ENCODE measurements at regions not wholly inside any gene's neighbourhood (a gene's known extent, or its start where the extent isn't known, plus 50 kb on each side); places are given as distances from the start of the nearest gene placed in this dataset.

DNA sequence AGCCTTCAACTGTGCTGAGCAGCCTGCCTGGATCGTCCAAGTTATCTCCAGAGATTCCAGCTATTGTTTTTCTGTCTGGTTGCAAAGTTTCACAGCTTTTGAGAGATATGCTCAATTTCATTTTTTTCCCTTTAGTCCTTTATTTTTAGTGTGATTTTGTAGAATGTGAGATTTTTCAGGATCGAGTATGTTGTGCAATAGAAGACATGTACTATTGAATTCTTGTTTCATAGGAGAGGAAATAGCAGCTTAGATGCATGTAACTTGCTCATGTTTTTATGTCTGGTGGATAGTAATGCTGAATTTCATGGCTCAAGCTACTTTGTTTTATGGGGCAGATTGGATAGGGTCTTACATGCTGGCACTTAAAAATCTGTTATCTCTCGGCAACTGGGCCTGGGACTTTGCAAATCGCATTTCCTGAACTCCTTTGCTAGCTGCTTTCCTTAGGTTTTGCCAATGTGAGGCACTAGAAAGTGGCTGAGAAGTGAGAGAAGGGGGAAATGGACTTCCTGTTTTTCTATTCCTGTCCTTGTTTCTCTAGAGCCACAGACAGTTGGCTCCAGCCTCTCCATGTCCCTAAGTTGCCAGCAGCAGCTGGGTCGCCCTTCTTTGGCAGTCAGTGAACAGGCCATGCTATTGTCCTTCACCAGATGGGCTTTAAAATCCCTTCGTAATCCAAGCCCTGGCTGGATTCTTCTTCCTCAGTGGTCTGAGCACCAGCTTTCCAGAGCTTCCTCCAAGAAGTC, 101.4 kb upstream of the PDE4B start:
- Mint-ChIP-seq H3K9me3 (no peaks in the 10 kb centered on the region), H3K36me3 (ENCODE audit: low read depth) (no peaks in the 10 kb centered on the region), H3K4me3 (no peak overlapping the region)

DNA sequence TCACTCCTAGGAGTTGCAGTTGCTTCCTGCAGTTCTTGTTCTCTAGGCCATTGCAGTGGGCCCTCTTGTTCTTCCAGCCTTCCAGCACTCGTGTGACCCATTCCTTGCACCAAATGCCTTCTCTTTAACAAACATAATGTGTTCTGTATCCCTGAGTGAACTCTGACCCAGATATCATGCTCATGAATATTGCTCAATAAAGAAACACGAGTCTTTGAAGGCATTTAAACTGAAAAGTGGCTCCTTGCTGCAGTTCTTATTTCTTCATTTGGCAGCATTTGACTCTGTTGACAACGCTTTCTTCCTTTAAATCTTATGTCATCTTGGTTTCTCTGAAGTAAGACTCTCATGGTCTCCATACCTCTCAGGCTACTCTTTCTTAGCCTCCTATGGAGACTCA, 100.7 kb upstream of the PDE4B start:
- DNase-seq (ENCODE audit: low spot score), result no peak
- no peaks in the 10 kb centered on the region for H3K9me3 Mint-ChIP-seq
- H3K4me3 Mint-ChIP-seq, result no peak overlapping the region
- peaks cover 14% of the 10 kb centered on the region for H3K4me1 Mint-ChIP-seq (ENCODE audit: low read depth)
- no peak overlapping the region for H3K27ac Mint-ChIP-seq
- peaks cover 9% of the 10 kb centered on the region for H3K27me3 Mint-ChIP-seq (ENCODE audit: low read depth)
- no peaks in the 10 kb centered on the region for H3K36me3 Mint-ChIP-seq (ENCODE audit: low read depth)

More for the DNA sequence above, 101.4 kb upstream of the PDE4B start:
- Mint-ChIP-seq H3K4me1 (ENCODE audit: low read depth) (peaks cover 16% of the 10 kb centered on the region), H3K27me3 (ENCODE audit: low read depth) (peaks cover 12% of the 10 kb centered on the region), H3K27ac (no peak overlapping the region)
- no peak for DNase-seq (ENCODE audit: low spot score)

DNA sequence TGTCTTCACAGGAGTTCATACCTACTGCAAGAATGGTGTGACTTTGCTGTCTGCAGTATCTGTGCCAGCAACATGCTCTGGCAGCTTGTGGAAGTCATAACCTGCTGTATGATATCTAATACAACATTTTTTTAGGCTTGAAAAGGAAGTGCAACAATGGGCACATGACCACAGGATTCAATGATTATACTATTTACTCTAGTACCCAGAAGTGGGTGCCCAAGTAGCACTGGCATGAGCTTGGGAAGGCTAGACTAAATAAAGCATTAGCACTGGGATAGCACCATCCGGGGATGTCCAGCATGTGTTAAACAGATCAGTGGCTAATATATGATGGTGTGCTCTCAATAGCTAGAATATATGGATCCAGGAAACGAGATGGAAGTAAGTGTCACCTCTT, 98.6 kb upstream of the PDE4B start:
- no peaks in the 10 kb centered on the region for H3K4me1 Mint-ChIP-seq (ENCODE audit: low read depth)
- no peak for DNase-seq (ENCODE audit: low spot score)
- H3K36me3 Mint-ChIP-seq (ENCODE audit: low read depth), result no peaks in the 10 kb centered on the region
- no peaks in the 10 kb centered on the region for H3K9me3 Mint-ChIP-seq
- no peak overlapping the region for H3K4me3 Mint-ChIP-seq
- no peak overlapping the region for H3K27ac Mint-ChIP-seq
- H3K27me3 Mint-ChIP-seq (ENCODE audit: low read depth), result peaks cover 9% of the 10 kb centered on the region

DNA sequence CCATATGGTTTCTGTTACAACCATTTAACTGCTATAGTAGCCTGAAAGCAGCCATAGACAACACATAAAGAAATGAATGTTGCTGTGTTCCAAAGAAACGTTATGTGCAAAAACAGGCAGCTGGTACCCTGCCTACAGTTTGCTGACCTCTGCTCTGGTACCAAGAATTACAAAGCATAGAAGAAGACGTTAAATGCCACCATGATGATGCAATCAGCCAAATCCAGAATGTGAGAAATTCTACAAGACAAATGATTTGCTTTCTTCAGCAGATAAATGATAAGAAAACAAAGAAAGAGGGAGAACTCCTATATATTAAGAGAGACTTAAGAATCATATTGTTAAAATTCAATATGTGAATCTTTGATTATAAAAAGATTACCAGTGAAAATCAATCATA, 97.8 kb upstream of the PDE4B start:
- Mint-ChIP-seq H3K27me3 (ENCODE audit: low read depth) (peaks cover 6% of the 10 kb centered on the region), H3K4me1 (ENCODE audit: low read depth) (no peaks in the 10 kb centered on the region), H3K4me3 (no peak overlapping the region), H3K27ac (no peak overlapping the region), H3K36me3 (ENCODE audit: low read depth) (no peaks in the 10 kb centered on the region), H3K9me3 (no peaks in the 10 kb centered on the region)
- DNase-seq (ENCODE audit: low spot score), result no peak

DNA sequence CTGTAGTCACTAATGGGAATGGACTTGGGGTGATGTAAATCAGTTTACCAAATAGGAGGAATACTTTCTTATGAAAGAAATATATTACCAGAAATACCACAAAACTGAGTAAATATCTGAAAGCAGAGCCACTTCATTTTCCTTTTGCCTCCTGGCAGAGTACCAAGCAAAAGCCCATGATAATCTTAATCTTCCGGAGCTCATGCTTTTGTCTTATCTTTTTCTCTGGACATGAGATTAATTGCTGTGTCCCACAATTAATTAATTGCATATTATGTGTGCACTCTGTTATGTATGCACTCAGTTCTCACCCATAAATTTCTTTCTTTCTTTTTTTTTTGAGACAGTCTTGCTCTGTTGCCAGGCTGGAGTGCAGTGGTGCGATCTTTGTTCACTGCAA, 94.1 kb upstream of the PDE4B start:
- Mint-ChIP-seq H3K9me3 (no peaks in the 10 kb centered on the region), H3K27me3 (ENCODE audit: low read depth) (peaks cover 15% of the 10 kb centered on the region), H3K36me3 (ENCODE audit: low read depth) (no peaks in the 10 kb centered on the region), H3K4me3 (no peak overlapping the region), H3K4me1 (ENCODE audit: low read depth) (no peaks in the 10 kb centered on the region), H3K27ac (no peak overlapping the region)
- no peak for DNase-seq (ENCODE audit: low spot score)

DNA sequence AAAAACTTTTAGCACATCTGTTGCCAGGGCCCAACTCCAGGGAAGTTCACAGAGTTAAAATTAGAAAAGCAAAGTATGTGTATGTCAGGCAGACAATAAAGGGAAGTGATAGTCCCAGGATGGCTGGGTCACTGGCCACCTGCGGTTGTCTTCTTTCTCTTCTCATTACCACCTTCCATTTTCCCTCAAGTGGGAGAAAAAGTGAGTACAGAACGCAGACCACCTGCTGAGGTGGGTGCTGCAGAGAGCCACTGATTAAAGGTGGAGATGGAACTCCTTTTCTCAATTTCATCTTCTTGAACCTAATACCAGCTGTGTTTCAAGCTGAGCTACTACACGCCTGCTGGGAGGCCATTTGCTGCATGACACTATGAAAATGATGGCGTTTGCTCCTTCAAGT, 88.8 kb upstream of the PDE4B start:
- no peak for DNase-seq (ENCODE audit: low spot score)
- no peak overlapping the region for H3K4me3 Mint-ChIP-seq
- H3K27ac Mint-ChIP-seq, result no peak overlapping the region
- H3K4me1 Mint-ChIP-seq (ENCODE audit: low read depth), result no peaks in the 10 kb centered on the region
- H3K36me3 Mint-ChIP-seq (ENCODE audit: low read depth), result no peaks in the 10 kb centered on the region
- H3K27me3 Mint-ChIP-seq (ENCODE audit: low read depth), result peaks cover 21% of the 10 kb centered on the region
- H3K9me3 Mint-ChIP-seq, result no peaks in the 10 kb centered on the region

DNA sequence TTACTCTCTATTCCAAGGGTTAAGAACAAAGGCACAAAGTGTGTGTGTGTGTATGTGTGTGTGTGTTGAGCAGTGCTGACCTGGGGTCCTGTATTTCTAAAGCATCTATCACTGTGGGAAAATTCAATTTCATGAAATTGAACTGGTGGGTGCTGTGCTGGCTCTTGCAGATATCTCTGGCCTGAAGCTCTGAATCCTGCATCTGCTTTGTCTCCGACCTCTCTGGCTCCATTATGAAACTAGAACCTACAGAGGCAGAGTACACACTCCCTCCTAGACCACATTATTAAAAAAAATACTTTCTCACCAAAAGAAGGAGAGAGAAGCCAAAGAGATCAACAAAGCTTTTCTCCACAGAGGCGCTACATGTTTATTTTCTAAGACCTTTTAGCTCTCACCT, 88.4 kb upstream of the PDE4B start:
- no peak overlapping the region for H3K27ac Mint-ChIP-seq
- no peak overlapping the region for H3K4me3 Mint-ChIP-seq
- DNase-seq (ENCODE audit: low spot score), result no peak
- no peaks in the 10 kb centered on the region for H3K36me3 Mint-ChIP-seq (ENCODE audit: low read depth)
- H3K9me3 Mint-ChIP-seq, result no peaks in the 10 kb centered on the region
- no peaks in the 10 kb centered on the region for H3K4me1 Mint-ChIP-seq (ENCODE audit: low read depth)
- peaks cover 19% of the 10 kb centered on the region for H3K27me3 Mint-ChIP-seq (ENCODE audit: low read depth)

DNA sequence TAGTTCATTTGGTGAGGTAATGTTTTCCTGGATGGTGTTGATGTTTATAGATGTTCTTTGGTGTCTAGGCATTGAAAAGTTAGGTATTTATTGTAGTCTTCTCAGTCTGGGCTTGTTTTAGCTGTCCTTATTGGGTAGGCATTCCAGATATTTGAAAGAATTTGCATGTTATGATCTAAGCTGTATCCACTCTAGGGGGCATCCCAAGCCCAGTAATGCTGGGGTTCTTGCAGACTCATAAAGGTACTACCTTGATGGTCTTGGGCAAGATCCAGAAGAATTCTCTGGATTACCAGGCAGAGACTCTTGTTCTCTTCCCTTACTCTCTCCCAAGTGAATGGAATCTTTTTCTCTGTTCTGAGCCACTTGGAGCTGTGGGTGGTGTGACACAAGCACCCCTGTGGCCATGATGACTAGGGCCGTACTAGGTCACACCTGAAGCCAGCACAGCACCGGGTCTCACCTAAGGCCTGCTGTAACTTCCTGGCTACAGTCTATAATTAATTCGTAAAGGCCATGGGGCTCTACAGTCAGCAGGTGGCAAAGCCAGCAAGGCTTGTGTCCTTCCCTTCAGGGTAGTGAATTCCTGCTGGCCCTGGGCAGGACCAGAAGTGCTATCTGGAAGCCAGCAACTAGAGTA, 74.8 kb upstream of the PDE4B start:
- Mint-ChIP-seq H3K9me3 (no peaks in the 10 kb centered on the region), H3K36me3 (ENCODE audit: low read depth) (no peaks in the 10 kb centered on the region), H3K4me1 (ENCODE audit: low read depth) (no peaks in the 10 kb centered on the region), H3K27me3 (ENCODE audit: low read depth) (peaks cover 38% of the 10 kb centered on the region), H3K4me3 (no peak overlapping the region), H3K27ac (no peak overlapping the region)
- no peak for DNase-seq (ENCODE audit: low spot score)

DNA sequence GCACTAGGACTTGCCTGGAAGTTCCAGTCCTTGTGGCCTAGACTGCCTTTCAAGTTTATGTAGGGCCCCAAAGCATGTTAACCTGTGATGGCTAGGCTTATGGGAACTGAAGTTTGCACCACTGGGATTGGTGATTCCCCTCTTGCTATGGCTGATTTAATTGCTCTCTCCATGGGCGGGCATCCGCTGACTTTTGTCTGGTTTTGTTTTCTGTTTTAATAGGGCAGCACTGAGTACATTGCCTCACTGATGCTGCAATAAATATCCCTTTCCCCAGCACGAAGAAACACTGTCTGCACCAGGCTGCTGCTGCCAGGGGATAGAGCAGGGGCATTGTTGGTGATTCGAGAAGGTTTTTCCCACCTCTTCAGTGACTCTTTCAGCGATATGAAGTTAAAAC, 73.3 kb upstream of the PDE4B start:
- H3K4me1 Mint-ChIP-seq (ENCODE audit: low read depth), result no peaks in the 10 kb centered on the region
- H3K36me3 Mint-ChIP-seq (ENCODE audit: low read depth), result no peaks in the 10 kb centered on the region
- peaks cover 29% of the 10 kb centered on the region for H3K27me3 Mint-ChIP-seq (ENCODE audit: low read depth)
- no peak overlapping the region for H3K27ac Mint-ChIP-seq
- no peak overlapping the region for H3K4me3 Mint-ChIP-seq
- no peak for DNase-seq (ENCODE audit: low spot score)
- H3K9me3 Mint-ChIP-seq, result no peaks in the 10 kb centered on the region

DNA sequence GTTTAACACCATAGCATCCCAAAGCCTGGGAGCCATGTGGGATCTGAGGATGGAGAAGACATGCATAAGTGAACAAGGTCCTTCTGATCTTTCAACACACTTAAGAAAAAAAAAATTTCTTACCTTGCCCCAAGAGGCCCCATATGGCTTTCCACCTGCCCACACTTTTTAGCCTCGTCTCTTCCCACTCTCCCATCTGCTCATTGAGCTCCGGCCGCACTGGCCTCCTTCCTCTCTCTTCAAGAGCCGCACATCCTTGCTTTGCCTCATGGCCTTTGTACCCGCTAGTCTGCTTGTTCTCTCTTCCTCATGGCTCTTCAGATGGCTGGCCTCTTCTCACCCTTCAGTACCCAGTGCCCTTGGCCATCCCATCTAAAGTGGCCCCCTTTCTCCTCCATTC, 70.2 kb upstream of the PDE4B start:
- Mint-ChIP-seq H3K9me3 (no peaks in the 10 kb centered on the region), H3K27me3 (ENCODE audit: low read depth) (peaks cover 19% of the 10 kb centered on the region), H3K4me1 (ENCODE audit: low read depth) (no peaks in the 10 kb centered on the region), H3K36me3 (ENCODE audit: low read depth) (no peaks in the 10 kb centered on the region), H3K27ac (no peak overlapping the region), H3K4me3 (no peak overlapping the region)
- DNase-seq (ENCODE audit: low spot score), result no peak

DNA sequence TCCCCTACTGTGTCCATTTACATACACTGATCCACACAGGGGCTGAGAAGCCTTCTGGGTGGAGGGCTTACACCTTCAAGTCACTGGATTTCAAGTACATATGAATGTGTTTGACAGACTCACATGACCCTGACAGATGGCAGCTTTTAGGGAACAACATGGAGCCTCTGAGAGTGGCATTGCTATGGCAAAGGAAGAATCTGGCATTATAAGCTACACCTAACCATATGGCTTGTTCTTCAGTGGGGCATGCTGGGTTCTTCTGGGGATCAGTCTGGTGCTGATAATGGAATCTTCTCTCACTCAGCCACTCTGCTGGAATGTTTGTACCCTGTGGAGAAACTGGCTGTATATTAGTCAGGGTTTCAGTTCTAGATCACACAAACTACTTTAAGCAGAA, 68.5 kb upstream of the PDE4B start:
- no peaks in the 10 kb centered on the region for H3K4me1 Mint-ChIP-seq (ENCODE audit: low read depth)
- no peaks in the 10 kb centered on the region for H3K36me3 Mint-ChIP-seq (ENCODE audit: low read depth)
- H3K4me3 Mint-ChIP-seq, result no peak overlapping the region
- no peak overlapping the region for H3K27ac Mint-ChIP-seq
- no peak for DNase-seq (ENCODE audit: low spot score)
- peaks cover 16% of the 10 kb centered on the region for H3K27me3 Mint-ChIP-seq (ENCODE audit: low read depth)
- no peaks in the 10 kb centered on the region for H3K9me3 Mint-ChIP-seq

DNA sequence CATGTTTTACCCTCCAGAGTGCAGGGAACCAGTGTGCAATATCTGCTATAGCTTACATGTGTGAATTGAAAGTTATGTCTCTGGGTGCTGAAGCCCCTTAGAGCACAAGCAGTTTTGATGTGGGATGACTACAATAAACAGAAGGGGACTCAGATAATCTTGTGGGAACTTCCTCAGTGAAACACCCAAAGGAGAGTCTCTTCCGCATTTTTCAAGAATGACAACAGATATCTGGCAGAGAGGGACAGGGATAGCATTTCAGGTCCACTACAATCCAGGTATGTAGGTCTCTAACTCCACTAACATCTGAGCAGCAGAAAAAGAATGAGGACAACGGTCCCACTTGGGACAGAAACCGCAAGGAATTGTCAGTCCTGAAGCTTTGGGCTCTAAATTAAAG, 67.6 kb upstream of the PDE4B start:
- no peak for DNase-seq (ENCODE audit: low spot score)
- no peaks in the 10 kb centered on the region for H3K36me3 Mint-ChIP-seq (ENCODE audit: low read depth)
- no peaks in the 10 kb centered on the region for H3K9me3 Mint-ChIP-seq
- peaks cover 19% of the 10 kb centered on the region for H3K27me3 Mint-ChIP-seq (ENCODE audit: low read depth)
- H3K27ac Mint-ChIP-seq, result no peak overlapping the region
- no peak overlapping the region for H3K4me3 Mint-ChIP-seq
- H3K4me1 Mint-ChIP-seq (ENCODE audit: low read depth), result no peaks in the 10 kb centered on the region

DNA sequence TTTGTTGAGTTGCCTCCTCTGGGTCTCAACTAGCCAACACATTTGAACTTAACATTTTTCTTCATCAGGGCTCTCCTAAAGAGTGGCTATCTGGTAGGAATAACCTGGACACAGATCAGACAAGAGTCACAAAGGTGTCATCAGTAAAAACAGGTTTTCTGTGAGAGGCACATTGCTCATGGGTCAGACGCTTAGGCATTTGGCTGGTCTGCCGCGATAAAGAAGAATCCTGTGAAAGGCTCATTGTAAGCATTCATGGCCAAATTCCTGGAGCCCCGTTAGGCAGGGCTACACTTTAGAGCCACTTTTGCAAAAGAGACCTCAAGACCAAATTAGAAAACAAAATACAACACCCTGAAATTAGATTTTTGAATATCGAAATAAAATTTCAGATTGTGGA, 64.2 kb upstream of the PDE4B start:
- H3K27ac Mint-ChIP-seq, result no peak overlapping the region
- H3K27me3 Mint-ChIP-seq (ENCODE audit: low read depth), result peaks cover 7% of the 10 kb centered on the region
- no peak for DNase-seq (ENCODE audit: low spot score)
- no peaks in the 10 kb centered on the region for H3K4me1 Mint-ChIP-seq (ENCODE audit: low read depth)
- H3K4me3 Mint-ChIP-seq, result no peak overlapping the region
- no peaks in the 10 kb centered on the region for H3K36me3 Mint-ChIP-seq (ENCODE audit: low read depth)
- H3K9me3 Mint-ChIP-seq, result no peaks in the 10 kb centered on the region

DNA sequence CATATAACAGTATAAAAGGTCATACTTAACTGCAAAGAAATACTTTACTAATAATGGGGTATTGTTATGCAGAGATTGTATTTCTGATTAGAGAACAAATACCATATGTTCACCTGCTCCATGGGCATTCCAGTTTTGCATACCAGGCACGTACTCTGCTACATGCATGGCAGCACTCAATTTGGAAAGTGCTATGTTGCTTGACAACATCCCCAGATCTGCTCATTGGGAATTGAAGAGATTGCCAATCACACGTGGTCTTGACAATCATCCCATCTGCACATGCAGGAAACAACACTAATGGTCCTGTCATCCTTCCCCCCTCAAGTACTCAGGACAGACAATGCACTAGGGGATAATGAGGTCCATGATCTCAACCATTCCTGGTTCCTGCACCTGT, 63.4 kb upstream of the PDE4B start:
- Mint-ChIP-seq H3K36me3 (ENCODE audit: low read depth) (no peaks in the 10 kb centered on the region), H3K9me3 (no peaks in the 10 kb centered on the region), H3K4me3 (no peak overlapping the region), H3K4me1 (ENCODE audit: low read depth) (no peaks in the 10 kb centered on the region), H3K27me3 (ENCODE audit: low read depth) (peaks cover 7% of the 10 kb centered on the region), H3K27ac (no peak overlapping the region)
- DNase-seq (ENCODE audit: low spot score), result no peak

DNA sequence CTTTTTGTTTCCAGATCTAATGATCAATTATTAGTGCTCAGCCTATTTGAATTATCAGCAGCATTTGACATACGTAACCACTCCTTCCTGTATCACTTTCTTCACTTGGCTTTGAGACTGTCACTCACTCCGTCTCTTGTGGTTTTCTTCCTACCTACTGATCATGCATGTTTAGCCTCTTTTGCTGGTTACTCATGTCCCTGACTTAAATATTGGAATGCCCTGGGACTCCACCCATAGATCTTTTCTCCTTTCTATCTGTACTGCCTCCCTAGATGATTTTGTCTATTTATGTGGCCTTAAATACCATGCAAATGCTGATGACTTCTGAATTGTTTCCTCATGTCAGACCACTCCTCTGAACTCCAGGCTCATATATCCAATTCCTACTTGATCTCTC, 57.7 kb upstream of the PDE4B start:
- no peak overlapping the region for H3K27ac Mint-ChIP-seq
- H3K27me3 Mint-ChIP-seq (ENCODE audit: low read depth), result no peaks in the 10 kb centered on the region
- no peaks in the 10 kb centered on the region for H3K4me1 Mint-ChIP-seq (ENCODE audit: low read depth)
- no peak overlapping the region for H3K4me3 Mint-ChIP-seq
- no peaks in the 10 kb centered on the region for H3K36me3 Mint-ChIP-seq (ENCODE audit: low read depth)
- H3K9me3 Mint-ChIP-seq, result no peaks in the 10 kb centered on the region
- no peak for DNase-seq (ENCODE audit: low spot score)
